ENCODE measurements at regions not wholly inside any gene's neighbourhood (a gene's known extent, or its start where the extent isn't known, plus 50 kb on each side); places are given as distances from the start of the nearest gene placed in this dataset.

DNA sequence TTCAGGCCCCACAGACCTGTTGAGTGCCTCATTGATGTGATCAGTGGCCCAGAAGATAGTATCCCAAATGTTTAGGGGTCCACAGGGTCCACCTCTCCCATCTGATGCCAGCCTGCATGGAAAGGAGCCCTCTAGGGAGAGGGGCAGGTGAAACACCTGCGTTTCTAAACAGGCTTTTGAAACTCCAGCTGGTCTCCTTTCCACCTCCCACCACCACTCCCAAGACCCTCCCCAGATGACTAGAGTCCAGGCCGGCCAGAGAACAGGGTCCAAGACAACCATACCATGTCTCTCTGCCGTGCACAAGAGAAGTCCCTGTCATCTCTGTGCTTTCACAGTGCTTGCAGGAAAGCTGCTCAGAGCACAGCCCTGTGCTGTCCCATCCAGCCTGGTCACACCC, 105.0 kb upstream of the NANOS1 start:
- Histone ChIP-seq H3K18ac (ENCODE audit: low read length) (no peak overlapping the region), H3K56ac (ENCODE audit: low read length) (no peak overlapping the region), H3K23ac (ENCODE audit: low read length) (no peak overlapping the region), H4K5ac (ENCODE audit: low read length) (no peak overlapping the region), H3K27ac (ENCODE audit: low read depth, low read length) (no peak overlapping the region), H3K9ac (ENCODE audit: low read length) (no peak overlapping the region), H2BK15ac (replicated peaks; ENCODE audit: low read depth) (no peak overlapping the region), H4K8ac (ENCODE audit: low read depth, low read length) (no peak overlapping the region), H3K27me3 (ENCODE audit: insufficient read depth, low read length, poor library complexity) (no peaks in the 10 kb centered on the region), H3K4me3 (ENCODE audit: low read length) (no peak overlapping the region), H3K79me2 (ENCODE audit: control insufficient read depth, insufficient read depth, low read length) (no peaks in the 10 kb centered on the region), H3K4me1 (ENCODE audit: control insufficient read depth, low read depth, low read length) (no peaks in the 10 kb centered on the region), H3K36me3 (ENCODE audit: control insufficient read depth, insufficient read depth, low read length) (no peaks in the 10 kb centered on the region), H3K4me2 (ENCODE audit: low read length) (no peak overlapping the region), H3K4ac (ENCODE audit: low read depth, low read length) (no peak overlapping the region), H2BK120ac (ENCODE audit: low read depth, low read length) (no peak overlapping the region), H2BK5ac (ENCODE audit: low read length) (no peak overlapping the region), H2AK5ac (ENCODE audit: low read length) (no peak overlapping the region), H3K79me1 (ENCODE audit: low read length) (no peaks in the 10 kb centered on the region)
- no peak for DNase-seq
- WGBS (ENCODE audit: extremely low coverage, insufficient coverage, low lambda C conversion rate): no CpG with 5 or more reads among the region's 3 CpGs

DNA sequence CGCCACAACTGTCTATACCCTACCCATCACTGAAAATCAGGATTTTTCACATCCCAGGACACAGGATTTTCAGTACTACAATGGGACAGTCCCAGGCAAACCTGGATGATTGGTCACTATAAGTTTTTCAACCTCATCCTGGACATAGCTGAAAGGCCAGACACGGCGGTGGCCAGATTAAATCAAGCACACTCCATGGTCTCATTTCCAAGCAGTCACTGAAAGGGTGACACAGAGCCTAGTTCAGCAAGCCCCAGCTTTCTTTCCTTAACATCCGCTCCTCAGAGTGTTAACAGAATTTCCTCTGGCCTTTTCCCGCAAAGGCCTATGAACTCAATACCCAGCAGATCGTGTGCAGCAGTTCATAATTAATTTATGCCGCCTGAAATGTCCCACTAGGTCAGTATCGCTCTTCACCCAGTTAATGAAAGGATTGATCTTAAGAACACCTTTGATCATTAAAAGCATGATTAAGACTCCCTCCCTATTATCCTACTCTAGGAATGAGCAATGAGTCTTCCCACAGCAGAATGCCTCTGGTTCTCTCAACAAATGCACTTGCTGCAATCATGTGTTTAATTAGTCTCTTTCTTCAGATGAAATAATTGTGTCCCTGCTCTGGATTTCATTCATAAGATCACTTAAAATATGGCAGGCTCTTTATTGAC, 104.0 kb upstream of the NANOS1 start:
- Histone ChIP-seq H4K5ac (ENCODE audit: low read length) (no peak overlapping the region), H4K8ac (ENCODE audit: low read depth, low read length) (no peak overlapping the region), H3K4ac (ENCODE audit: low read depth, low read length) (no peak overlapping the region), H3K56ac (ENCODE audit: low read length) (no peak overlapping the region), H3K27ac (ENCODE audit: low read depth, low read length) (no peak overlapping the region), H3K27me3 (ENCODE audit: insufficient read depth, low read length, poor library complexity) (no peaks in the 10 kb centered on the region), H3K79me1 (ENCODE audit: low read length) (no peaks in the 10 kb centered on the region), H3K18ac (ENCODE audit: low read length) (no peak overlapping the region), H2BK120ac (ENCODE audit: low read depth, low read length) (no peak overlapping the region), H3K79me2 (ENCODE audit: control insufficient read depth, insufficient read depth, low read length) (no peaks in the 10 kb centered on the region), H3K23ac (ENCODE audit: low read length) (no peak overlapping the region), H3K4me1 (ENCODE audit: control insufficient read depth, low read depth, low read length) (no peaks in the 10 kb centered on the region), H2AK5ac (ENCODE audit: low read length) (no peak overlapping the region), H2BK15ac (replicated peaks; ENCODE audit: low read depth) (no peak overlapping the region), H3K4me2 (ENCODE audit: low read length) (no peak overlapping the region), H3K4me3 (ENCODE audit: low read length) (no peak overlapping the region), H2BK5ac (ENCODE audit: low read length) (no peak overlapping the region), H3K9ac (ENCODE audit: low read length) (no peak overlapping the region), H3K36me3 (ENCODE audit: control insufficient read depth, insufficient read depth, low read length) (no peaks in the 10 kb centered on the region)
- no peak for DNase-seq
- no CpG with 5 or more reads among the region's 8 CpGs for WGBS (ENCODE audit: extremely low coverage, insufficient coverage, low lambda C conversion rate)

GRCh38 chr10:118926072-118926417, 103.5 kb upstream of the NANOS1 start:
- Histone ChIP-seq H3K4me3 (ENCODE audit: low read length) (no peak overlapping the region), H3K27me3 (ENCODE audit: insufficient read depth, low read length, poor library complexity) (no peaks in the 10 kb centered on the region), H2BK5ac (ENCODE audit: low read length) (no peak overlapping the region), H2AK5ac (ENCODE audit: low read length) (no peak overlapping the region), H3K79me1 (ENCODE audit: low read length) (no peaks in the 10 kb centered on the region), H3K36me3 (ENCODE audit: control insufficient read depth, insufficient read depth, low read length) (no peaks in the 10 kb centered on the region), H3K4me1 (ENCODE audit: control insufficient read depth, low read depth, low read length) (no peaks in the 10 kb centered on the region), H4K5ac (ENCODE audit: low read length) (no peak overlapping the region), H4K8ac (ENCODE audit: low read depth, low read length) (no peak overlapping the region), H3K23ac (ENCODE audit: low read length) (no peak overlapping the region), H3K9ac (ENCODE audit: low read length) (no peak overlapping the region), H3K56ac (ENCODE audit: low read length) (no peak overlapping the region), H3K79me2 (ENCODE audit: control insufficient read depth, insufficient read depth, low read length) (no peaks in the 10 kb centered on the region), H2BK120ac (ENCODE audit: low read depth, low read length) (no peak overlapping the region), H2BK15ac (replicated peaks; ENCODE audit: low read depth) (no peak overlapping the region), H3K4ac (ENCODE audit: low read depth, low read length) (no peak overlapping the region), H3K27ac (ENCODE audit: low read depth, low read length) (no peak overlapping the region), H3K4me2 (ENCODE audit: low read length) (no peak overlapping the region), H3K18ac (ENCODE audit: low read length) (no peak overlapping the region)
- no peak for DNase-seq
- WGBS (ENCODE audit: extremely low coverage, insufficient coverage, low lambda C conversion rate): no CpG with 5 or more reads among the region's 3 CpGs

- Histone ChIP-seq H2AK5ac (ENCODE audit: low read length) (no peak overlapping the region), H3K4me2 (ENCODE audit: low read length) (no peak overlapping the region), H3K56ac (ENCODE audit: low read length) (no peak overlapping the region), H3K27ac (ENCODE audit: low read depth, low read length) (no peak overlapping the region), H4K8ac (ENCODE audit: low read depth, low read length) (no peak overlapping the region), H3K9ac (ENCODE audit: low read length) (no peak overlapping the region), H2BK5ac (ENCODE audit: low read length) (no peak overlapping the region), H3K4me3 (ENCODE audit: low read length) (no peak overlapping the region), H3K79me2 (ENCODE audit: control insufficient read depth, insufficient read depth, low read length) (no peaks in the 10 kb centered on the region), H3K23ac (ENCODE audit: low read length) (no peak overlapping the region), H3K4ac (ENCODE audit: low read depth, low read length) (no peak overlapping the region), H3K79me1 (ENCODE audit: low read length) (no peaks in the 10 kb centered on the region), H2BK15ac (replicated peaks; ENCODE audit: low read depth) (no peak overlapping the region), H3K4me1 (ENCODE audit: control insufficient read depth, low read depth, low read length) (no peaks in the 10 kb centered on the region), H3K27me3 (ENCODE audit: insufficient read depth, low read length, poor library complexity) (no peaks in the 10 kb centered on the region), H4K5ac (ENCODE audit: low read length) (no peak overlapping the region), H3K18ac (ENCODE audit: low read length) (no peak overlapping the region), H2BK120ac (ENCODE audit: low read depth, low read length) (no peak overlapping the region), H3K36me3 (ENCODE audit: control insufficient read depth, insufficient read depth, low read length) (no peaks in the 10 kb centered on the region)
- DNase-seq: no peak
- WGBS (ENCODE audit: extremely low coverage, insufficient coverage, low lambda C conversion rate): no CpG with 5 or more reads among the region's 6 CpGs
These were observed 103.1 kb upstream of the NANOS1 start for GRCh38 chr10:118926441-118926840.

DNA sequence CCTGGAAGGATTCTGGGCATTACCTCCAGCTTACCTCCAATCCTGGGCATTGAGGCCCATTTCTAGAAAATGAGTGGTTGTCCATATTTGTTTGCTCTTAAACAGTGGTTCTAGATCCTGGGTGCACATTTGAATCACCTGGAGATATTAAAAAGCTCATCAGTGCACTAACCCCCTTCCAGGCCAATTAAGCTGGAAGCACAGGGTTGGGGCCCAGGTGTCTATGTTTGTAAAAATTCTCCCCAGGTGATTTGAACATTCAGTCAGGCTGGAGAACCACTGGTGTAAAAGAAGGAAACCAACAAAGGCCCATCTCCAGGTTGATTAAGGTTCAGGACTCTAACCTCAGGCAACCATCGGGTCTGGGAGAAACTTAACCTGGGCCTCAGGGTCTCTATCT, 102.6 kb upstream of the NANOS1 start:
- no peak overlapping the region for H4K8ac ChIP-seq (ENCODE audit: low read depth, low read length)
- no peak overlapping the region for H3K23ac ChIP-seq (ENCODE audit: low read length)
- no peak overlapping the region for H4K5ac ChIP-seq (ENCODE audit: low read length)
- H2BK120ac ChIP-seq (ENCODE audit: low read depth, low read length): no peak overlapping the region
- no peak overlapping the region for H3K4me3 ChIP-seq (ENCODE audit: low read length)
- no peak overlapping the region for H3K18ac ChIP-seq (ENCODE audit: low read length)
- H2AK5ac ChIP-seq (ENCODE audit: low read length): no peak overlapping the region
- no peak overlapping the region for H3K27ac ChIP-seq (ENCODE audit: low read depth, low read length)
- no peaks in the 10 kb centered on the region for H3K36me3 ChIP-seq (ENCODE audit: control insufficient read depth, insufficient read depth, low read length)
- H3K4ac ChIP-seq (ENCODE audit: low read depth, low read length): no peak overlapping the region
- no CpG with 5 or more reads among the region's 1 CpG for WGBS (ENCODE audit: extremely low coverage, insufficient coverage, low lambda C conversion rate)
- no peaks in the 10 kb centered on the region for H3K79me1 ChIP-seq (ENCODE audit: low read length)
- no peaks in the 10 kb centered on the region for H3K79me2 ChIP-seq (ENCODE audit: control insufficient read depth, insufficient read depth, low read length)
- H3K4me1 ChIP-seq (ENCODE audit: control insufficient read depth, low read depth, low read length): no peaks in the 10 kb centered on the region
- no peak overlapping the region for H3K56ac ChIP-seq (ENCODE audit: low read length)
- H3K9ac ChIP-seq (ENCODE audit: low read length): no peak overlapping the region
- no peak overlapping the region for H2BK5ac ChIP-seq (ENCODE audit: low read length)
- H3K4me2 ChIP-seq (ENCODE audit: low read length): no peak overlapping the region
- H2BK15ac ChIP-seq (replicated peaks; ENCODE audit: low read depth): no peak overlapping the region
- no peaks in the 10 kb centered on the region for H3K27me3 ChIP-seq (ENCODE audit: insufficient read depth, low read length, poor library complexity)
- no peak for DNase-seq

DNA sequence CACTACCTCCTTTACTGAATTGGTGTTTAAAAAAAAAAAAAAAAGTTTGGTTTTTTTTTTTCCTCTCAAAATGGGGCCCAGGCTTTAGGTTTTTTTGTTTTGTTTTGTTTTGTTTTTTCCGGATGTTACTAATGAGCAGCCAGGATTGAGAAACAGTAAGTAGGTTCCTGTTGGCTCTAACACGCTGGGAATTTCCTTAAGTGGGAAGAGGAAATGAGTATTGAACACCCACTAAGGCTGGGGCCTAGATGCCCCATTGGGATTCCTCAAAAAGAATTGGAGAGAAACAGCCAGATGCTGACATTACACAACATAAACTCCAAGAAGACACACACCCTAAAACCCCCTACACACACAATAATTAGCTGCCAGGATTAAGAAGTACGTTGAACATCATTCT, 102.2 kb upstream of the NANOS1 start:
- H3K4me3 ChIP-seq (ENCODE audit: low read length): no peak overlapping the region
- no peak overlapping the region for H3K9ac ChIP-seq (ENCODE audit: low read length)
- H3K4me1 ChIP-seq (ENCODE audit: control insufficient read depth, low read depth, low read length): no peaks in the 10 kb centered on the region
- no peaks in the 10 kb centered on the region for H3K79me2 ChIP-seq (ENCODE audit: control insufficient read depth, insufficient read depth, low read length)
- H3K36me3 ChIP-seq (ENCODE audit: control insufficient read depth, insufficient read depth, low read length): no peaks in the 10 kb centered on the region
- no CpG with 5 or more reads among the region's 3 CpGs for WGBS (ENCODE audit: extremely low coverage, insufficient coverage, low lambda C conversion rate)
- H3K27ac ChIP-seq (ENCODE audit: low read depth, low read length): no peak overlapping the region
- no peak overlapping the region for H3K23ac ChIP-seq (ENCODE audit: low read length)
- no peak overlapping the region for H2BK5ac ChIP-seq (ENCODE audit: low read length)
- no peak overlapping the region for H2BK15ac ChIP-seq (replicated peaks; ENCODE audit: low read depth)
- H4K8ac ChIP-seq (ENCODE audit: low read depth, low read length): no peak overlapping the region
- no peaks in the 10 kb centered on the region for H3K79me1 ChIP-seq (ENCODE audit: low read length)
- H3K56ac ChIP-seq (ENCODE audit: low read length): no peak overlapping the region
- no peak overlapping the region for H3K4me2 ChIP-seq (ENCODE audit: low read length)
- H3K4ac ChIP-seq (ENCODE audit: low read depth, low read length): no peak overlapping the region
- H2AK5ac ChIP-seq (ENCODE audit: low read length): no peak overlapping the region
- no peak overlapping the region for H2BK120ac ChIP-seq (ENCODE audit: low read depth, low read length)
- H4K5ac ChIP-seq (ENCODE audit: low read length): no peak overlapping the region
- no peaks in the 10 kb centered on the region for H3K27me3 ChIP-seq (ENCODE audit: insufficient read depth, low read length, poor library complexity)
- no peak for DNase-seq
- no peak overlapping the region for H3K18ac ChIP-seq (ENCODE audit: low read length)

Measured in mesendoderm (in vitro differentiated cells).